ENCODE measurements at regions not wholly inside any gene's neighbourhood (a gene's known extent, or its start where the extent isn't known, plus 50 kb on each side); places are given as distances from the start of the nearest gene placed in this dataset.

- Histone ChIP-seq H3K9me2 (no peaks in the 10 kb centered on the region), H3K4me2 (no peak overlapping the region), H4K20me1 (ENCODE audit: insufficient read depth) (no peaks in the 10 kb centered on the region), H3K4me3 (ENCODE audit: low read depth in 2 of 2, low read length in 1 of 2) (no peak overlapping the region), H3K79me2 (ENCODE audit: insufficient read depth) (no peaks in the 10 kb centered on the region), H3F3A (replicated peaks; ENCODE audit: insufficient read depth) (no peaks in the 10 kb centered on the region), H3K27me3 (ENCODE audit: insufficient read depth) (no peaks in the 10 kb centered on the region), H3K4me1 (ENCODE audit: control insufficient read depth in 1 of 2, insufficient read depth in 2 of 2, low read depth in 1 of 2, low read length in 1 of 2) (no peaks in the 10 kb centered on the region), H3K9ac (no peak overlapping the region), H3K36me3 (replicated peaks in 1 of 2; ENCODE audit: control insufficient read depth in 1 of 2, insufficient read depth in 2 of 2, low read length in 1 of 2) (no peaks in the 10 kb centered on the region), H3K27ac (ENCODE audit: low read depth in 2 of 2, low read length in 1 of 2) (no peak overlapping the region), H2AFZ (ENCODE audit: low read depth) (no peak overlapping the region), H3K9me3 (peaks cover 7% of the 10 kb centered on the region; the same call in 1 of the 2 replicates)
- DNase-seq: no peak
- TF ChIP-seq EZH2phosphoT487 (IDR thresholded peaks at IDR 0.05; ENCODE audit: borderline replicate concordance, low read depth) (no peak), ZBTB33 (IDR thresholded peaks at IDR 0.05; ENCODE audit: borderline replicate concordance, low read depth) (no peak), GABPA (IDR thresholded peaks at IDR 0.05; ENCODE audit: low read depth) (no peak), CHD2 (IDR thresholded peaks at IDR 0.05; ENCODE audit: low read length, partially characterized antibody) (no peak)
- POLR2A ChIA-PET: no interaction called here
- CTCF ChIA-PET: no interaction called here
- 28% methylated on average over 4 of the region's 4 CpGs for WGBS (ENCODE audit: low lambda C conversion rate)
These were observed 195.4 kb upstream of the IVNS1ABP start for GRCh38 chr1:185512442-185512841.

DNA sequence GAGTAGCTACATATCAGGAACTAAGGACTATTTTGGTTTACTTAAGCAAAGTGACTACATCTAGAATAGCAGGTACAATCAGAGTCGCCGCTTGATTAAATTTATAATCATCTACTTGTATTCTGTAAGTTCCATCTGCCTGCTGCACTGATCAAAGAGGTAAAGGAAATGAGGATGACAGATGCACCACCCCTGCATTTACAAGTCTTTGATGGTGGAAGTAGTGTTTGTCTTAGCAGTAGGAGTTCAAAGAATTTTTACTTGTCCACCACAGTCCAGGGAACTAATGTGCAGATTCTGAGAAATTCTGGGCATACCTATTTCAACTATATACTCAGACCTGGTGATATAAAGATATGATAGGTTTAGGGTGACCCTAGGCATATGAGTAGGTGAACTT, 184.1 kb upstream of the IVNS1ABP start:
- no peak overlapping the region for H3K27ac ChIP-seq (ENCODE audit: low read depth in 2 of 2, low read length in 1 of 2)
- no peaks in the 10 kb centered on the region for H3K9me2 ChIP-seq
- no peak overlapping the region for H3K4me2 ChIP-seq
- H3K27me3 ChIP-seq (ENCODE audit: insufficient read depth): no peaks in the 10 kb centered on the region
- DNase-seq: no peak
- no peaks in the 10 kb centered on the region for H3K4me1 ChIP-seq (ENCODE audit: control insufficient read depth in 1 of 2, insufficient read depth in 2 of 2, low read depth in 1 of 2, low read length in 1 of 2)
- 92% methylated on average over 2 of the region's 2 CpGs for WGBS (ENCODE audit: low lambda C conversion rate)
- H3K79me2 ChIP-seq (ENCODE audit: insufficient read depth): no peaks in the 10 kb centered on the region
- no peaks in the 10 kb centered on the region for H3K9me3 ChIP-seq
- no peak overlapping the region for H2AFZ ChIP-seq (ENCODE audit: low read depth)
- POLR2A ChIA-PET: no interaction called here
- H3K9ac ChIP-seq: no peak overlapping the region
- H3K36me3 ChIP-seq (replicated peaks in 1 of 2; ENCODE audit: control insufficient read depth in 1 of 2, insufficient read depth in 2 of 2, low read length in 1 of 2): no peaks in the 10 kb centered on the region
- no peaks in the 10 kb centered on the region for H3F3A ChIP-seq (replicated peaks; ENCODE audit: insufficient read depth)
- CTCF ChIA-PET: interaction anchor here (0.6 kb wide), 1 partner anchor 634 kb away, joined by 3 read pairs; no protein-coding TSS in a partner anchor
- H3K4me3 ChIP-seq (ENCODE audit: low read depth in 2 of 2, low read length in 1 of 2): no peak overlapping the region
- no peaks in the 10 kb centered on the region for H4K20me1 ChIP-seq (ENCODE audit: insufficient read depth)
- TF ChIP-seq NRF1 (IDR thresholded peaks at IDR 0.05; ENCODE audit: low read depth, low read length) (no peak), MXI1 (IDR thresholded peaks at IDR 0.05; ENCODE audit: low read depth, low read length) (no peak), GATA2 (CRISPR knock-in tag; IDR thresholded peaks at IDR 0.05) (no peak), ZBTB33 (IDR thresholded peaks at IDR 0.05; ENCODE audit: borderline replicate concordance, low read depth) (no peak), FOXJ3 (CRISPR knock-in tag; IDR thresholded peaks at IDR 0.05) (no peak), YY1 (IDR thresholded peaks at IDR 0.05; ENCODE audit: low read depth) (no peak), POLR2AphosphoS5 (IDR thresholded peaks at IDR 0.05; ENCODE audit: low read depth, low read length) (no peak), TEAD4 (IDR thresholded peaks at IDR 0.05; ENCODE audit: borderline replicate concordance, insufficient read depth) (no peak), SIN3A (IDR thresholded peaks at IDR 0.05; ENCODE audit: borderline replicate concordance, low read depth, low read length) (no peak), RFX5 (IDR thresholded peaks at IDR 0.05; ENCODE audit: low read length) (no peak), SMC3 (IDR thresholded peaks at IDR 0.05; ENCODE audit: low read depth, low read length) (no peak)
- TF ChIP-seq, protein P1, sequence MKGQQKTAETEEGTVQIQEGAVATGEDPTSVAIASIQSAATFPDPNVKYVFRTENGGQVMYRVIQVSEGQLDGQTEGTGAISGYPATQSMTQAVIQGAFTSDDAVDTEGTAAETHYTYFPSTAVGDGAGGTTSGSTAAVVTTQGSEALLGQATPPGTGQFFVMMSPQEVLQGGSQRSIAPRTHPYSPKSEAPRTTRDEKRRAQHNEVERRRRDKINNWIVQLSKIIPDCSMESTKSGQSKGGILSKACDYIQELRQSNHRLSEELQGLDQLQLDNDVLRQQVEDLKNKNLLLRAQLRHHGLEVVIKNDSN (IDR thresholded peaks at IDR 0.05; ENCODE audit: borderline replicate concordance, low read depth): no peak
